GM10266 (cell line): ENCODE measurements at regions not wholly inside any gene's neighbourhood (a gene's known extent, or its start where the extent isn't known, plus 50 kb on each side); places are given as distances from the start of the nearest gene placed in this dataset.

Experiments
- DNase-seq: peaks from one replicate; pipeline ENCODE4 v3.0.0; 2012; ENCODE audit errors: extremely low spot score
- CTCF ChIP-seq: IDR thresholded peaks from 2 replicates; pipeline ENCODE4 v1.5.1; 2012; ENCODE audit warnings: mild to moderate bottlenecking, low read depth; ENCODE audit not compliant: control insufficient read depth, insufficient read depth; ENCODE audit errors: missing control alignments

DNA sequence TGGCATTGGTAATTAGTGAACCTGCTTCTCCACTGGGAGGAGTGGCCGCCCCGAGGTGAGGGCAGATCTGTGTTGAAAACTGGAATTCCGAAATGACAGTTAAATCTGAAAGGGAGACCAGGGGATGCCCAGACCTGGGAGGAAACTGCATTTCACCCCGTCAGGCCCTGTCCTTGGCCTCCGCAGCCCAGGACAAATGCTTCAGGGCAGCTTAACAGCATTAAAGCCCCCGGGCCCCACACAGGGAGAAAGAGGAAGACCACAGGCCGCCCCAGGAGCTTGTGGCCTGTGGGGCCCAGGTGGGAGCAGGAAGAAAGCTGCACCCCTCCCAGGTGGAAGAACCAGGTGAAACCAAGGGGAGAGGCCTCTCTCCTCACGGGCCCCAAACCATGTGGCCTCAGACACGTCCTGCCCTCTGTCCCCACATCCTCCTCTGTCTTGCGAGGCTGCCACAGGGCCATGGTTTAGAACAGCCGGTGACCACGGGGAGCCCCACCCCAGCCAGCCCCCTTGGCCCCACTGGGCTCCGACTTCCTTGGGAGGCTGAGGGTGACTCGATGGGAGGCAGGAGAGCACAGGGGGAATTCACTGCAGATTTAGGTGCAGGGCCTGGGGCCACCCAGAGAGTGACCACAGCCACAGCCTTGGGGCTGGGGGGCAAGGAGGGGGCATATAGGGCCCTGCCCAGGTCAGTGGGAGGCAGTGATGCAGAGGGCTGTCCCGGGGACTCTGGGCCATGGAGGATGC lies 265.4 kb downstream of the ADGRD1 start:
- TF ChIP-seq CTCF, result no peak
- DNase-seq, result no peak

DNA sequence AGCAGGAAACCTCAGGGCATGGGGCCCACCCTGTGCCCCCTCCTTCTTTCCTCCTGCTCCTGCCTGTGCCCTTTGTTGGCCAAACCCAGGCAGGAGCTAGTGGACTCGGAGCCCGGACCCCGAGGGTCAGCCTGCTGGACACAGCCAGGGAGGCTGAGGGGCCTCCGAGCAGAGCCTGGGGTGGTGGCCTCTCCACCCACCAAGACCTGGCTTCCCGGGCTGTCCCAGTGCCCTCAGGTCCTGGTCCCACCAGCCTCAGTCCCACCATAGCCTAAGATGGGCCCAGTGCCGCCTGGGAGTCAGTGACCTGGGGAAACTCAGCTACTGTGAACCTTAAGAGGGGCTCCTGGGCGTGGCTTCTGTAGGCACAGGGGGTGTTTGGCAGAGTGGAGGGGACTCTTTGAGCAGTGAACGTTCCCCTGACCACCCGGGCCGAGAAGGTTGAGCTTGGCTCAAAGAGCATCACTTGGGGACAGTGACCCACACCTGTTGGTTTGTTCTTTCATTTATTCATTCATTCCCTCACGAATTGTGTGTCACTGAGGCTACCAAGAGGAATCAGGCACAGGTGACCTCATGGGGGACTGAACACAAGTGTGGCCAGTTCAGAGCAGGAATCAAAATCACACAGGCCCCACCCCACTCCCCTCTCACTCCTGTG lies 266.1 kb downstream of the ADGRD1 start:
- no peak for TF ChIP-seq CTCF
- no peak for DNase-seq

GRCh38 chr12:131220331-131220685 lies 266.6 kb downstream of the ADGRD1 start:
- no peak for DNase-seq
- TF ChIP-seq CTCF, result no peak

- DNase-seq, result no peak
- no peak for TF ChIP-seq CTCF
These were observed 267.6 kb downstream of the ADGRD1 start for GRCh38 chr12:131221061-131221956.

- TF ChIP-seq CTCF, result no peak
These were observed 268.2 kb downstream of the ADGRD1 start for GRCh38 chr12:131221957-131222328.

DNA sequence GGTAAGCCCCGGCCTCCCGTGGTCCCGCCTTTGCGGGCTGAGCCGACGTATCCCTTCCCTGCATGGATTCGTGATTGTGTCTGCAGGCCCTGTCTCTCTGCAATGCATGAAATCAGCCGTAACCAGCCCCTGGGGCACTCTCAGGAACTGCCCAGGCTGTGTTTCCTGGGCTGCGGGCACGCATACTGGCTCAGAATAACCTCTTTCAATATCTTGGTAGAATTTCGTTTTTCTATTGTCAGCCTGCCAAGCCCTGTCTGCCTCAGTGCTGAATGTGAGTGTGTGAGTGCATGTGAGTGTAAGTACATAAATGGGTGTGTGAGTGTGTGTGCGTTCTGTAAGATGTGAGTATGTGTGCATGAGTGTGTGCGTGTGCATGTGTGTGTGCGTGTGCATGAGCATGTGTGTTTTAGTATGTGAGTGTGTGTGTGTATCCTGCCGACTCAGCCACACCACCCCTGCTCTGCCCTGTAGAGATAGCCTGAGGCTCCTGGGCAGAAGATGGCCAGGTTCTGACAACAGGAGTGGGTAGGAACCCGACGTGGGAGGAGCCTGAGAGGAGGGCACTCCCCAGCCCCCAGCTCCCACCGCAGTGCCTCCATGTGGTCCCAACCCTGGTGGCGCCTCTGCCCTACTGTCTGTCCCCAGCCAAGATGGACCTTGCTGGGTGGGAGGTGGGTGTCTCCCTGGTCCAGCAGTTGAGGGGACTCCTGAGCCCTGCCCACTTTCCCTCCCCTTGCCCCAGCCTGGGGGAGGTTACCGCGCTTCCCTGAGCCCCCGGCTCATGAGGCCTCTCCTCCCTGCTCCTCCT lies 268.8 kb downstream of the ADGRD1 start:
- peak; percentile 59 for DNase-seq

More at GRCh38 chr12:131221957-131222328, 268.2 kb downstream of the ADGRD1 start:
- DNase-seq, result no peak

More for the DNA sequence above, 268.8 kb downstream of the ADGRD1 start:
- TF ChIP-seq CTCF, result no peak
